ENCODE measurements at regions not wholly inside any gene's neighbourhood (a gene's known extent, or its start where the extent isn't known, plus 50 kb on each side); places are given as distances from the start of the nearest gene placed in this dataset.

DNA sequence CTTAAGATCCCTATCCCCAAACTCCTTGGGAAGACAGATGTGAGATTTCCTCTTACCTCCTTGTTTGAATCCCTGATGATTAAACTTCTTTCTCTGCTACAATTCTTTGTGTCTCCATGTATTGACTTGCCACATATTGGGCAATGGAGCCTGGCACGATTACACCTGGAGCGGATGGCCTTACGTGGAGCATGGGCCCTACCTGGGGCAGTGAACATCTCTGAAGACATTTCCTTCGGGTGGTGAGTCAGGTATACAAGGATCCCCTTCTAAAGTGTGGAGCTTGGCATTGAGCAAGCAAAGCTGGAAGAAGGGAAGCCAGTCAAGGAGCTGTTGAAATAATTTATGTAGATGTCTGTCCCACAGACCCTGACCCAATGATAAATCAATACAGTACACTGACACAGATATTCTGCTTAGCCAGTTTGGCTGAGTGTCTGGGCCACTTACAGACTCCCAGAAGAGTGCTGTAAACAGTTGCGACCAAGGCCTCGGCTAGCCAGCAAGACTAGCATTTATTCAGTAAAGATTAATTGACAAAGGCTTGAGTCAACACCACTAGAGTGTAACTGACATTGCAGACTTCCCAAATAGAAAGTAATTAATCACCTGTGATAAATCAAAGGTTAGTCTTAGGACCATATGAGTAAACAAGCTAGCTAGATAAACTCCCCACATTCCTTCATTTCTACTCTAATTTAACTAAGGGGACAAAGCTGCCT lies 83.1 kb upstream of the KCNK1 start:
- Histone ChIP-seq H3K9ac (ENCODE audit: insufficient read depth, low read length) (no peak overlapping the region), H3K27ac (ENCODE audit: insufficient read depth, low read length) (no peak overlapping the region), H3K4me1 (ENCODE audit: control insufficient read depth, extremely low read depth, insufficient read depth, low read length) (no peaks in the 10 kb centered on the region), H3K36me3 (ENCODE audit: control insufficient read depth, insufficient read depth, low read length) (no peaks in the 10 kb centered on the region), H4K20me1 (ENCODE audit: control insufficient read depth, extremely low read depth, insufficient read depth, low read length) (no peaks in the 10 kb centered on the region), H2AFZ (ENCODE audit: low read length) (no peak overlapping the region), H3K4me2 (ENCODE audit: extremely low read depth, insufficient read depth, low read length) (no peak overlapping the region), H3K4me3 (replicated peaks in 1 of 4; ENCODE audit: control extremely low read depth in 1 of 4, insufficient read depth in 1 of 4, low read depth in 3 of 4, low read length in 4 of 4) (no peak overlapping the region), H3K9me3 (ENCODE audit: control insufficient read depth, insufficient read depth, low read depth, low read length) (no peaks in the 10 kb centered on the region), H3K79me2 (ENCODE audit: control insufficient read depth, insufficient read depth, low read length) (no peaks in the 10 kb centered on the region), H3K27me3 (ENCODE audit: control insufficient read depth, insufficient read depth, low read length) (no peaks in the 10 kb centered on the region)
- no peak for TF ChIP-seq EZH2 (IDR thresholded peaks at IDR 0.05; ENCODE audit: low read length, missing control alignments)
- TF ChIP-seq, protein P1, sequence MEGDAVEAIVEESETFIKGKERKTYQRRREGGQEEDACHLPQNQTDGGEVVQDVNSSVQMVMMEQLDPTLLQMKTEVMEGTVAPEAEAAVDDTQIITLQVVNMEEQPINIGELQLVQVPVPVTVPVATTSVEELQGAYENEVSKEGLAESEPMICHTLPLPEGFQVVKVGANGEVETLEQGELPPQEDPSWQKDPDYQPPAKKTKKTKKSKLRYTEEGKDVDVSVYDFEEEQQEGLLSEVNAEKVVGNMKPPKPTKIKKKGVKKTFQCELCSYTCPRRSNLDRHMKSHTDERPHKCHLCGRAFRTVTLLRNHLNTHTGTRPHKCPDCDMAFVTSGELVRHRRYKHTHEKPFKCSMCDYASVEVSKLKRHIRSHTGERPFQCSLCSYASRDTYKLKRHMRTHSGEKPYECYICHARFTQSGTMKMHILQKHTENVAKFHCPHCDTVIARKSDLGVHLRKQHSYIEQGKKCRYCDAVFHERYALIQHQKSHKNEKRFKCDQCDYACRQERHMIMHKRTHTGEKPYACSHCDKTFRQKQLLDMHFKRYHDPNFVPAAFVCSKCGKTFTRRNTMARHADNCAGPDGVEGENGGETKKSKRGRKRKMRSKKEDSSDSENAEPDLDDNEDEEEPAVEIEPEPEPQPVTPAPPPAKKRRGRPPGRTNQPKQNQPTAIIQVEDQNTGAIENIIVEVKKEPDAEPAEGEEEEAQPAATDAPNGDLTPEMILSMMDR (conservative IDR thresholded peaks at IDR 0.05 in 1 of 2, IDR thresholded peaks at IDR 0.05 in 1 of 2; ENCODE audit: low read depth in 1 of 2, low read length in 2 of 2) = no peak
- no peak for DNase-seq (ENCODE audit: low read depth in 2 of 2)

DNA sequence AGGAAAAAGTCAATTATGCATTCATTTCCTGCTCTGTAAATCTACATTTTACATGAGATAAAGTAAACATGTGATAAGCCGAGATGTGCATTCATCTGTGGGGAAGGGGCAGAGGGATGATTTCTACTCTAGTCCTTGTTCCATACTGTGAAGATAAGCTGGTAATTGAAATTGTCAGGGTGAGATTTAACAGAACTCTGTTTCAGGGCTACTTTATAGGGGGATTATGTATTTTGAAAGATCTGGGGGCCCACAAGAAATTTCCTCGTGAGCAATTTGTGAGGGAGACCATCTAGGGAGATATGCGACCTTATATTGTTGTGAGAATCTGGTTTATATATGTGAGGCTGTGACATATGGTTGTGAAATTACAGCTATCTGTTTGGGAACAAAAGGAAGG lies 73.1 kb upstream of the KCNK1 start:
- no peak overlapping the region for H3K9ac ChIP-seq (ENCODE audit: insufficient read depth, low read length)
- no peaks in the 10 kb centered on the region for H3K36me3 ChIP-seq (ENCODE audit: control insufficient read depth, insufficient read depth, low read length)
- no peak overlapping the region for H3K27ac ChIP-seq (ENCODE audit: insufficient read depth, low read length)
- no peaks in the 10 kb centered on the region for H3K27me3 ChIP-seq (ENCODE audit: control insufficient read depth, insufficient read depth, low read length)
- no peaks in the 10 kb centered on the region for H3K79me2 ChIP-seq (ENCODE audit: control insufficient read depth, insufficient read depth, low read length)
- no peaks in the 10 kb centered on the region for H4K20me1 ChIP-seq (ENCODE audit: control insufficient read depth, extremely low read depth, insufficient read depth, low read length)
- H2AFZ ChIP-seq (ENCODE audit: low read length) = no peak overlapping the region
- no peak for TF ChIP-seq EZH2 (IDR thresholded peaks at IDR 0.05; ENCODE audit: low read length, missing control alignments)
- TF ChIP-seq, protein P1 (conservative IDR thresholded peaks at IDR 0.05 in 1 of 2, IDR thresholded peaks at IDR 0.05 in 1 of 2; ENCODE audit: low read depth in 1 of 2, low read length in 2 of 2) = no peak
- H3K4me1 ChIP-seq (ENCODE audit: control insufficient read depth, extremely low read depth, insufficient read depth, low read length) = no peaks in the 10 kb centered on the region
- no peak overlapping the region for H3K4me2 ChIP-seq (ENCODE audit: extremely low read depth, insufficient read depth, low read length)
- no peak overlapping the region for H3K4me3 ChIP-seq (replicated peaks in 1 of 4; ENCODE audit: control extremely low read depth in 1 of 4, insufficient read depth in 1 of 4, low read depth in 3 of 4, low read length in 4 of 4)
- H3K9me3 ChIP-seq (ENCODE audit: control insufficient read depth, insufficient read depth, low read depth, low read length) = no peaks in the 10 kb centered on the region
- no peak for DNase-seq (ENCODE audit: low read depth in 2 of 2)

DNA sequence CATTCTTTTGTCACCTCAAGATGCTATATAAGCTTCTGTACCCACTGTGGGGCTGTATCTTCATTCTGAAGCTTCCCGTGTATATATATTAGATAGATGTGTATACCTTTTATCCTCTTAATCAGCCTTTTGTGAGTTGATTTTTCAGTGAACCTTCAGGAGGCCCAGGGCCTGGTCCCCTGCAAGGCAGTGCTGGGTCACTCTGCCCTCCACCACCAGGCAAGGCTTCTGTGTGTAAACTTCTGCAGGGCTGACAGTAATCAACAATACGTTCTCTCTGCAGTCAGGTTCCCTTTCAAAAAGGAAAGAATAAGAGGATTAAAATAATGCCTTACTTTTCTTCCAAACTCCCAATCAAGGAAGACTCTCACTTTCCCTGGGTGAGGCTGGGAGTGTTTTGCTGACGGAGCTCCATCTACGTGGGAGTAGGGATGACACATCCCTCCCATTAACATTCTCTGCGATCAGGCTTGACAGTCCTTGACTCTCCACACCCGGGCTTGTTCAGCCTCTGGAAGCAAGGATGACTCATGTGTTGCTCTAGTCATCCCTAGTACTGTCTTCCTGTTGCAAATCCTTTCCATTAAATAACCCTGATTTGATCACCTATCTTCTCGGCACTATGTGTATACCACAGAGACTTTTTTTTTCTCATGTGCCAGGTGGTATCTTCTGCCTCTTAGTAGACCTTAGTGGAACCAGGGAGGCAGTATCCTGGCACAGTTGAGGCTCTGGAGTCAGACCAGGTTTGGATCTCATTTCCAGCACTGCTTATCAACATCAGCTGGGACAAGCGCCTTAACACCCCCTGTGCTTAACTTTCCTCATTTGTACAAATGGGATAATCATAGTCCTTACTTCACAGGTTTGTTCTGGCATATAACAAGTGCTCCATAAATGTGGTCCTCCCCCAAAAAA lies 70.3 kb upstream of the KCNK1 start:
- no peak overlapping the region for H3K9ac ChIP-seq (ENCODE audit: insufficient read depth, low read length)
- no peak overlapping the region for H3K4me3 ChIP-seq (replicated peaks in 1 of 4; ENCODE audit: control extremely low read depth in 1 of 4, insufficient read depth in 1 of 4, low read depth in 3 of 4, low read length in 4 of 4)
- DNase-seq (ENCODE audit: low read depth in 2 of 2) = peak; percentile 39 to 99
- H4K20me1 ChIP-seq (ENCODE audit: control insufficient read depth, extremely low read depth, insufficient read depth, low read length) = no peaks in the 10 kb centered on the region
- no peak overlapping the region for H3K27ac ChIP-seq (ENCODE audit: insufficient read depth, low read length)
- TF ChIP-seq, protein P1 (conservative IDR thresholded peaks at IDR 0.05 in 1 of 2, IDR thresholded peaks at IDR 0.05 in 1 of 2; ENCODE audit: low read depth in 1 of 2, low read length in 2 of 2) = no peak
- TF ChIP-seq EZH2 (IDR thresholded peaks at IDR 0.05; ENCODE audit: low read length, missing control alignments) = no peak
- no peaks in the 10 kb centered on the region for H3K79me2 ChIP-seq (ENCODE audit: control insufficient read depth, insufficient read depth, low read length)
- no peak overlapping the region for H2AFZ ChIP-seq (ENCODE audit: low read length)
- no peaks in the 10 kb centered on the region for H3K4me1 ChIP-seq (ENCODE audit: control insufficient read depth, extremely low read depth, insufficient read depth, low read length)
- no peaks in the 10 kb centered on the region for H3K36me3 ChIP-seq (ENCODE audit: control insufficient read depth, insufficient read depth, low read length)
- no peak overlapping the region for H3K4me2 ChIP-seq (ENCODE audit: extremely low read depth, insufficient read depth, low read length)
- no peaks in the 10 kb centered on the region for H3K9me3 ChIP-seq (ENCODE audit: control insufficient read depth, insufficient read depth, low read depth, low read length)
- no peaks in the 10 kb centered on the region for H3K27me3 ChIP-seq (ENCODE audit: control insufficient read depth, insufficient read depth, low read length)

Measured in fibroblast of lung (primary cell).